ENCODE measurements at regions not wholly inside any gene's neighbourhood (a gene's known extent, or its start where the extent isn't known, plus 50 kb on each side); places are given as distances from the start of the nearest gene placed in this dataset.

DNA sequence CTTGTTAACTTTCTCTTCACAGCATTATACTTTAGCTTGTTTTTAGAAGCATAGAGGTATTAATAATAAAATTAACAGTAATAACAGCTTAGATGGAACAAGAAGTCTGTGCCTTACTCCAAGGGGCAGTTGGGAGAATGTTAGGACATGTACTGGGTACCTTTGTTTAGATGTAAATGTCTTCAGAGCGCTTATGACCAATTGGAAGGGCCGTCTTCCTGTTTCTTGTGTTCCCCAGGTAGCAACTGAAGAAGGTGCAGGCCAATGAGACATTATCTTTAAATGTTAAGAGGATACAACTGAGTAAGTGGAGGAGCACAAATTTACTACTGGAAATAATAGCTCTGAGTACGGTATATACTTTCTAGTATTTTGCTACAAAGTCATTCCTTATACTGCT is 180.9 kb upstream of the SYT1 start:
- no peaks in the 10 kb centered on the region for H3K27me3 ChIP-seq (ENCODE audit: control insufficient read depth, insufficient read depth, low read length)
- no peak overlapping the region for H2AFZ ChIP-seq
- H3K9ac ChIP-seq: no peak overlapping the region
- H3K4me3 ChIP-seq (ENCODE audit: low read depth, low read length): no peak overlapping the region
- no peak overlapping the region for H3K4me2 ChIP-seq (ENCODE audit: low read length)
- H3K79me2 ChIP-seq: no peaks in the 10 kb centered on the region
- H3K36me3 ChIP-seq (ENCODE audit: control insufficient read depth, insufficient read depth, low read length): no peaks in the 10 kb centered on the region
- no peaks in the 10 kb centered on the region for H3K4me1 ChIP-seq
- no peaks in the 10 kb centered on the region for H3K9me3 ChIP-seq (ENCODE audit: control insufficient read depth, low read length)
- TF ChIP-seq CTCF (IDR thresholded peaks at IDR 0.05): no peak
- no peak overlapping the region for H3K27ac ChIP-seq

DNA sequence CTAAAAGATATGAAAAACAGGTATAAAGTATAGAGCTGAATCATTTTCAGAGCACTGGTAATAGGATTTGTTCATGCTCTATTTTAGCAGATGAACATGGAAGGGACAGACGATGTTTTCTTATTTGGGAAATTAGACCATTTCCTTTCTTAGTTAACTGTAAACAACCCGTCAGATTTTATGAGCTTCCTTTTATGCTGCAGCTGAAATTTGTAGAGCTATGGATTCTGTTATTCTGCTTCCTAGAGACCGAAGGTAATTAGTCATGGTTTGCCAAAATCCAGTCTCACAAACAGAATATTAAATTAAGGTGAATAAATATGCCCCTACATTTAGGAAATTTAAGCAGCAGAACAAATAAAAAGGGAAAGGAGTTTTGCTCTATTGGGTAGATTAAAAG is 180.2 kb upstream of the SYT1 start:
- Histone ChIP-seq H3K79me2 (no peaks in the 10 kb centered on the region), H3K27me3 (ENCODE audit: control insufficient read depth, insufficient read depth, low read length) (no peaks in the 10 kb centered on the region), H3K36me3 (ENCODE audit: control insufficient read depth, insufficient read depth, low read length) (no peaks in the 10 kb centered on the region), H3K27ac (no peak overlapping the region), H3K4me2 (ENCODE audit: low read length) (no peak overlapping the region), H3K9ac (no peak overlapping the region), H2AFZ (no peak overlapping the region), H3K4me1 (no peaks in the 10 kb centered on the region), H3K4me3 (ENCODE audit: low read depth, low read length) (no peak overlapping the region), H3K9me3 (ENCODE audit: control insufficient read depth, low read length) (no peaks in the 10 kb centered on the region)
- TF ChIP-seq CTCF (IDR thresholded peaks at IDR 0.05): no peak

DNA sequence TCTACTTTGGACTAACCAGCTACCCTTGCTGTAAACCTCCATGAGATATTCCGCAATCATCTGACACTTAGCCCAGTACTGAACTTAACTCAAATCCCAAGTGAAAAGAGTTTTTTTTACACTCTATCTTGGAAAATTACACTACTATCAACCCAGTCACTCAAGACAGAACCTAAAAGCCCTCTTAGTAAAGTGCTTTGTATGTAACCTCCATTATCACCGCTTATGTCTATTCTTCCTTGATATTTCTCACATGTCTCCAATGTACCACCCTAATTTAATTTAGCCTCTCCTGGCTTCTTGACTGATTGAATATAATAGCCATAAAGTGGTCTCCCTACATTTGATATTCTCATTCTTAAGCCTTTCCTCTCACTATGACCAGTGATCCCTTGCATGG is 168.8 kb upstream of the SYT1 start:
- H3K9ac ChIP-seq: no peak overlapping the region
- H3K27ac ChIP-seq: no peak overlapping the region
- no peaks in the 10 kb centered on the region for H3K27me3 ChIP-seq (ENCODE audit: control insufficient read depth, insufficient read depth, low read length)
- no peaks in the 10 kb centered on the region for H3K79me2 ChIP-seq
- no peak overlapping the region for H3K4me2 ChIP-seq (ENCODE audit: low read length)
- no peaks in the 10 kb centered on the region for H3K9me3 ChIP-seq (ENCODE audit: control insufficient read depth, low read length)
- H3K4me1 ChIP-seq: no peaks in the 10 kb centered on the region
- no peaks in the 10 kb centered on the region for H3K36me3 ChIP-seq (ENCODE audit: control insufficient read depth, insufficient read depth, low read length)
- H3K4me3 ChIP-seq (ENCODE audit: low read depth, low read length): no peak overlapping the region
- H2AFZ ChIP-seq: no peak overlapping the region
- no peak for TF ChIP-seq CTCF (IDR thresholded peaks at IDR 0.05)

- Histone ChIP-seq H3K4me1 (no peaks in the 10 kb centered on the region), H3K9me3 (ENCODE audit: control insufficient read depth, low read length) (no peaks in the 10 kb centered on the region), H3K36me3 (ENCODE audit: control insufficient read depth, insufficient read depth, low read length) (no peaks in the 10 kb centered on the region), H3K4me2 (ENCODE audit: low read length) (no peak overlapping the region), H3K4me3 (ENCODE audit: low read depth, low read length) (no peak overlapping the region), H3K79me2 (no peaks in the 10 kb centered on the region), H2AFZ (no peak overlapping the region), H3K9ac (no peak overlapping the region), H3K27me3 (ENCODE audit: control insufficient read depth, insufficient read depth, low read length) (no peaks in the 10 kb centered on the region), H3K27ac (no peak overlapping the region)
- TF ChIP-seq CTCF (IDR thresholded peaks at IDR 0.05): no peak
Measured at GRCh38 chr12:78696267-78696666, 168.3 kb upstream of the SYT1 start.

- Histone ChIP-seq H2AFZ (no peak overlapping the region), H3K27ac (no peak overlapping the region), H3K4me3 (ENCODE audit: low read depth, low read length) (no peak overlapping the region), H3K9me3 (ENCODE audit: control insufficient read depth, low read length) (no peaks in the 10 kb centered on the region), H3K27me3 (ENCODE audit: control insufficient read depth, insufficient read depth, low read length) (no peaks in the 10 kb centered on the region), H3K36me3 (ENCODE audit: control insufficient read depth, insufficient read depth, low read length) (no peaks in the 10 kb centered on the region), H3K9ac (no peak overlapping the region), H3K4me2 (ENCODE audit: low read length) (no peak overlapping the region), H3K79me2 (no peaks in the 10 kb centered on the region), H3K4me1 (no peaks in the 10 kb centered on the region)
- TF ChIP-seq CTCF (IDR thresholded peaks at IDR 0.05): no peak
Measured at GRCh38 chr12:78697817-78698415, 166.7 kb upstream of the SYT1 start.

Data from parathyroid adenoma (tissue), 2 donors.